ENCODE measurements at regions not wholly inside any gene's neighbourhood (a gene's known extent, or its start where the extent isn't known, plus 50 kb on each side); places are given as distances from the start of the nearest gene placed in this dataset.

DNA sequence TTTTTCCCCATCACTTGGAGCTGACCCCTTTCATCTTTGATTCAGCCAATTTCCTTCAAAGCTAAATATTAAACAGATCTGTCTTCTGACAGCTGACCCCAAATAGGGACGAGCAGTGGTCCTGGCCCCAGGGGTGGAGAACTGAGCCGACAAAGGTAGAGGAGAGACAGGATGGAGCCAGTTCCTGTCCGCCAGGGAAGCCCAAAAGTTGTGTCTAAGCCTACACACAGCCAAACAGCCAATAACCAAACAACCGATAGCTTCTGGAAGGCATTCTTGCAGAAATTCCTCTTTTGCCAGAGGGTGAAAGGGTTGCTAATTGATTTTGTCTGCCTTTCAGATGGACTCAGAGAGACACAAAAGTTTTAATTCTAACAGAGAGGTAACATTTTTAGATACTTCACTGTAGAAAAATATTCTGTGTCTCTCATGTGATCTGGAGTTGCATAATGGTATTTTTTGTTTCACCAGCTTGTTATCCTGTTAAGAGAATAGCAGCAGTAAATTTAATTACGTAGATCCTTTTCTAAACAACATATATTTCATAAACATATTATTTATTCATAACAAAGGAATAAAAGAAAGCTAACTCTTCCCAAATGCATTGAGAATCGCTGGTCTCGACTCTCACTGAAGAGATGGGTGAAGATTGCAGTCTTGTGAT, 161.7 kb upstream of the LYZL1 start:
- TF ChIP-seq POLR2A (IDR thresholded peaks at IDR 0.05), result no peak
- TF ChIP-seq, protein P1, sequence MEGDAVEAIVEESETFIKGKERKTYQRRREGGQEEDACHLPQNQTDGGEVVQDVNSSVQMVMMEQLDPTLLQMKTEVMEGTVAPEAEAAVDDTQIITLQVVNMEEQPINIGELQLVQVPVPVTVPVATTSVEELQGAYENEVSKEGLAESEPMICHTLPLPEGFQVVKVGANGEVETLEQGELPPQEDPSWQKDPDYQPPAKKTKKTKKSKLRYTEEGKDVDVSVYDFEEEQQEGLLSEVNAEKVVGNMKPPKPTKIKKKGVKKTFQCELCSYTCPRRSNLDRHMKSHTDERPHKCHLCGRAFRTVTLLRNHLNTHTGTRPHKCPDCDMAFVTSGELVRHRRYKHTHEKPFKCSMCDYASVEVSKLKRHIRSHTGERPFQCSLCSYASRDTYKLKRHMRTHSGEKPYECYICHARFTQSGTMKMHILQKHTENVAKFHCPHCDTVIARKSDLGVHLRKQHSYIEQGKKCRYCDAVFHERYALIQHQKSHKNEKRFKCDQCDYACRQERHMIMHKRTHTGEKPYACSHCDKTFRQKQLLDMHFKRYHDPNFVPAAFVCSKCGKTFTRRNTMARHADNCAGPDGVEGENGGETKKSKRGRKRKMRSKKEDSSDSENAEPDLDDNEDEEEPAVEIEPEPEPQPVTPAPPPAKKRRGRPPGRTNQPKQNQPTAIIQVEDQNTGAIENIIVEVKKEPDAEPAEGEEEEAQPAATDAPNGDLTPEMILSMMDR (IDR thresholded peaks at IDR 0.05), result no peak
